K562 (cell line): ENCODE measurements at regions not wholly inside any gene's neighbourhood (a gene's known extent, or its start where the extent isn't known, plus 50 kb on each side); places are given as distances from the start of the nearest gene placed in this dataset.

ENCODE experiments used
- ATAC-seq: fragments of 200-7000 bp; cut with Tn5 transposase; 3 replicates; pipeline ENCODE4 v1.9.1; 2020; ENCODE audit warnings: moderate library complexity
- BruUV-seq: library from RNA; stranded (reverse); fragments of 400-500 nt; replicated peaks from 2 replicates; lab custom pipeline; 2021; lab: Mats Ljungman, UMichigan
- CTCF ChIA-PET: fragments of 300-600 bp; formaldehyde crosslinking; extraction: SDS; loops from one replicate; lab custom pipeline; 2021; ENCODE audit warnings: low intra/inter-chr PET ratio; lab: Yijun Ruan, JAX
- POLR2A ChIA-PET: fragments of 300-600, 350-650 bp; sonication (Branson Sonifier 250); formaldehyde crosslinking; extraction: SDS; loops from one replicate; lab custom pipeline; 2021; ENCODE audit warnings: antibody characterized with exemption, inconsistent platforms; lab: Yijun Ruan, JAX
- DNase-seq, 4 experiments: peaks; one replicate each; pipeline versions ENCODE4 v3.0.0 to v3.0.0-alpha.2; 2011 to 2018; ENCODE audit warnings: low spot score in 3 of 4, mixed read lengths in 3 of 4; ENCODE audit errors: extremely low read depth in 1 of 4
- FAIRE-seq: peaks from 2 replicates; lab custom pipeline; 2011; peaks lifted over from hg19 to GRCh38; lab: Jason Lieb, UNC
- H2AFZ ChIP-seq: 2 replicates; pipeline ENCODE4 v1.6.0; 2011; ENCODE audit warnings: low read depth, low read length, control low read depth, inconsistent platforms
- H3K27ac ChIP-seq: fragments of 200-600 bp; 3 replicates; pipeline ENCODE4 v1.8.0; 2011; ENCODE audit warnings: low read depth, mild to moderate bottlenecking, control low read depth, inconsistent platforms, low read length, moderate library complexity, mixed read lengths; ENCODE audit errors: extremely low read depth
- H3K27me3 ChIP-seq, 2 experiments: fragments of 300-600 bp in 1 of 2; 2 replicates in 1 of 2; 3 replicates in 1 of 2; pipeline versions ENCODE4 v1.6.0 to v1.8.0; 2011; ENCODE audit warnings: inconsistent platforms in 2 of 2, low read length in 2 of 2, mild to moderate bottlenecking in 1 of 2, mixed read lengths in 1 of 2, moderate library complexity in 1 of 2; ENCODE audit not compliant: control insufficient read depth in 2 of 2, insufficient read depth in 2 of 2
- H3K36me3 ChIP-seq: fragments of 300-600 bp; 3 replicates; pipeline ENCODE4 v1.8.0; 2011; ENCODE audit warnings: mild to moderate bottlenecking, low read length, inconsistent platforms; ENCODE audit not compliant: control insufficient read depth, insufficient read depth
- H3K4me1 ChIP-seq, 2 experiments: fragments of 200-600 bp in 1 of 2; replicated peaks in 1 of 2; 2 replicates in 1 of 2; 3 replicates in 1 of 2; pipeline versions ENCODE4 v1.5.1 to v1.8.0; 2011; ENCODE audit warnings: inconsistent platforms in 2 of 2, low read length in 2 of 2, mild to moderate bottlenecking in 1 of 2, mixed read lengths in 1 of 2, moderate library complexity in 1 of 2; ENCODE audit not compliant: control insufficient read depth in 2 of 2, insufficient read depth in 2 of 2
- H3K4me2 ChIP-seq: 2 replicates; pipeline ENCODE4 v1.6.1; 2011; ENCODE audit warnings: low read length, control low read depth, inconsistent platforms, mixed read lengths; ENCODE audit not compliant: insufficient read depth
- H3K4me3 ChIP-seq: fragments of 200-600 bp; sonication (generic), shearing (Covaris generic); 2 replicates; pipeline ENCODE4 v1.5.1; 2016; ENCODE audit warnings: control low read depth, inconsistent platforms
- H3K79me2 ChIP-seq: fragments of 200-600 bp; 3 replicates; pipeline ENCODE4 v1.8.0; 2011; ENCODE audit warnings: low read length, inconsistent platforms; ENCODE audit not compliant: control insufficient read depth, insufficient read depth
- H3K9ac ChIP-seq, 2 experiments: 2 replicates each; pipeline versions ENCODE4 v1.6.0 to v1.6.1; 2011; ENCODE audit warnings: low read depth in 2 of 2, low read length in 2 of 2, control low read depth in 1 of 2, inconsistent platforms in 1 of 2, mild to moderate bottlenecking in 1 of 2, mixed read lengths in 1 of 2; ENCODE audit not compliant: insufficient read depth in 1 of 2
- H3K9me1 ChIP-seq: one replicate; pipeline ENCODE4 v1.6.0; 2011; ENCODE audit warnings: inconsistent platforms, mild to moderate bottlenecking, low read length, moderate library complexity; ENCODE audit not compliant: control insufficient read depth, insufficient read depth
- H3K9me3 ChIP-seq: replicated peaks from 2 replicates; pipeline ENCODE4 v1.5.1; 2011; ENCODE audit warnings: low read depth, low read length, inconsistent platforms; ENCODE audit not compliant: control insufficient read depth, insufficient read depth
- H4K20me1 ChIP-seq: replicated peaks from 2 replicates; pipeline ENCODE4 v1.6.1; 2011; ENCODE audit warnings: low read length, inconsistent platforms, mixed read lengths; ENCODE audit not compliant: control insufficient read depth, insufficient read depth
- C11orf30 ChIP-seq: fragments of 450-650 bp; IDR thresholded peaks from 2 replicates; pipeline ENCODE4 v1.6.1; 2016; ENCODE audit warnings: low read depth, mild to moderate bottlenecking
- CBFB ChIP-seq: sonication (generic); formaldehyde crosslinking; IDR thresholded peaks from 2 replicates; pipeline ENCODE4 v1.4.0; 2020; ENCODE audit warnings: mild to moderate bottlenecking, missing genetic modification reagents
- E2F8 ChIP-seq: fragments of 450-650 bp; IDR thresholded peaks from 2 replicates; pipeline ENCODE4 v1.7.1; 2018; ENCODE audit warnings: mild to moderate bottlenecking, low read depth; ENCODE audit not compliant: partially characterized antibody
- HMG20A ChIP-seq: fragments of 450-650 bp; formaldehyde crosslinking; conservative IDR thresholded peaks from 2 replicates; pipeline ENCODE4 v1.4.0; 2020; ENCODE audit warnings: mild to moderate bottlenecking, mixed read lengths
- IRF1 ChIP-seq: sonication (generic); formaldehyde crosslinking; IDR thresholded peaks from 2 replicates; pipeline ENCODE4 v1.8.0; 2022; ENCODE audit warnings: missing genetic modification reagents, mild to moderate bottlenecking, borderline replicate concordance
- PML ChIP-seq: IDR thresholded peaks from 2 replicates; pipeline ENCODE4 v1.6.1; 2012; ENCODE audit warnings: low read length, inconsistent platforms
- TCFL5 ChIP-seq: fragments of 250-450 bp; sonication (Bioruptor Pico); conservative IDR thresholded peaks from 2 replicates; pipeline ENCODE4 v1.6.1; 2021; ENCODE audit warnings: mild to moderate bottlenecking, moderate library complexity, matching md5 sums
- ZEB2 ChIP-seq: fragments of 450-650 bp; IDR thresholded peaks from 2 replicates; pipeline ENCODE4 v1.6.1; 2016
- ZNF316 ChIP-seq: fragments of 450-650 bp; IDR thresholded peaks from 2 replicates; pipeline ENCODE4 v1.6.1; 2016
- WGBS: fragments of 100-300 bp; shearing (Covaris generic); methylation state at CpG from one replicate; pipeline ENCODE4 v1.1.6; 2016; ENCODE audit warnings: low coverage, mixed read lengths; ENCODE audit not compliant: insufficient coverage; ENCODE audit errors: missing lambda C conversion rate; 5-methylcytosine and 5-hydroxymethylcytosine counted together
- in situ Hi-C: fragments of 300-500 bp; cut with MboI; formaldehyde crosslinking; loops from 4 replicates; pipeline ENCODE4 v1.15.0; 2018; ENCODE audit warnings: inconsistent platforms, mixed read lengths
- intact Hi-C: fragments of 100-400 bp; cut with micrococcal nuclease; formaldehyde crosslinking; loops from 2 replicates; pipeline ENCODE4 v1.14.2; 2022

- Histone ChIP-seq H3K27me3 (no peaks in the 10 kb centered on the region), H3K79me2 (no peaks in the 10 kb centered on the region), H3K4me3 (no peak overlapping the region)
- DNase-seq = no peak
- TF ChIP-seq ZNF316 (0 out of 2 replicates have a peak, but pooled peaks have one; percentile 27), HMG20A (no peak)
- TF ChIP-seq, all 486 proteins: peak for 1
- intact Hi-C loops = no loop called here
- Histone ChIP-seq H4K20me1 (no peaks in the 10 kb centered on the region), H3K36me3 (no peaks in the 10 kb centered on the region), H3K4me2 (no peak overlapping the region), H3K9me1 (no peaks in the 10 kb centered on the region), H3K4me1 (no peaks in the 10 kb centered on the region), H2AFZ (no peak overlapping the region), H3K27ac (no peak overlapping the region), H3K9ac (no peak overlapping the region), H3K9me3 (no peaks in the 10 kb centered on the region)
- in situ Hi-C loops = no loop called here
- ChIA-PET POLR2A (no interaction called here), CTCF (no interaction called here)
- FAIRE-seq = no peak
- ATAC-seq = no peak
- BruUV-seq = no TSS peak
- 3% methylated on average over 3 of the region's 3 CpGs for WGBS
Observed at GRCh38 chr3:106920609-106921008, 456.6 kb upstream of the CCDC54 start.

- POLR2A ChIA-PET = no interaction called here
- no peak overlapping the region for H3K9ac ChIP-seq
- CTCF ChIA-PET = no interaction called here
- DNase-seq = no peak
- H4K20me1 ChIP-seq = no peaks in the 10 kb centered on the region
- no peaks in the 10 kb centered on the region for H3K79me2 ChIP-seq
- BruUV-seq = no TSS peak
- H3K4me3 ChIP-seq = no peak overlapping the region
- H3K4me1 ChIP-seq = no peaks in the 10 kb centered on the region
- H3K9me1 ChIP-seq = no peaks in the 10 kb centered on the region
- TF ChIP-seq PML = no peak
- peak; percentile 13; the same call in 1 of the 2 replicates for TF ChIP-seq C11orf30
- no peak for TF ChIP-seq IRF1 (CRISPR knock-in tag)
- TF ChIP-seq CBFB (CRISPR knock-in tag) = no peak
- TF ChIP-seq ZEB2 = no peak
- TF ChIP-seq E2F8 = no peak
- TF ChIP-seq TCFL5 = no peak
- TF ChIP-seq, all 486 proteins: peak for 1
- Histone ChIP-seq H2AFZ (no peak overlapping the region), H3K27ac (no peak overlapping the region), H3K4me2 (no peak overlapping the region), H3K27me3 (no peaks in the 10 kb centered on the region), H3K9me3 (no peaks in the 10 kb centered on the region), H3K36me3 (no peaks in the 10 kb centered on the region)
- FAIRE-seq = no peak
- in situ Hi-C loops (no loop called here), intact Hi-C loops (no loop called here)
- 0% methylated on average over 3 of the region's 3 CpGs for WGBS
- ATAC-seq = no peak
Observed at GRCh38 chr3:106929081-106929480, 448.2 kb upstream of the CCDC54 start.
